Colonic mucosa (tissue), 4 donors: ENCODE measurements at regions not wholly inside any gene's neighbourhood (a gene's known extent, or its start where the extent isn't known, plus 50 kb on each side); places are given as distances from the start of the nearest gene placed in this dataset.
"Not testable (repeated sequence)": the region's sequence is repeated elsewhere in the genome, so short reads cannot be mapped to it uniquely, and the experiment has no call there.

ENCODE experiments used
- DNase-seq: peaks from one replicate; pipeline ENCODE4 v3.0.0-alpha.2; 2020
- H3K27ac ChIP-seq: fragments of 200-600 bp; one replicate; pipeline ENCODE4 v1.8.0; 2021
- H3K27me3 ChIP-seq: fragments of 200-600 bp; one replicate; pipeline ENCODE4 v1.8.0; 2021
- H3K36me3 ChIP-seq: fragments of 200-600 bp; one replicate; pipeline ENCODE4 v1.8.0; 2021
- H3K4me1 ChIP-seq: fragments of 200-600 bp; one replicate; pipeline ENCODE4 v1.8.0; 2021; ENCODE audit warnings: mild to moderate bottlenecking
- H3K4me3 ChIP-seq: fragments of 200-600 bp; one replicate; pipeline ENCODE4 v1.8.0; 2021
- H3K9ac ChIP-seq, 2 donors: one replicate each; pipeline ENCODE4 v1.7.0; 2013; ENCODE audit warnings: control low read depth in 2 of 2, low read depth in 2 of 2, low read length in 2 of 2
- H3K9me3 ChIP-seq: fragments of 200-600 bp; one replicate; pipeline ENCODE4 v1.8.0; 2021
- intact Hi-C: fragments of 100-400 bp; cut with DNase I; formaldehyde crosslinking; loops from one replicate; pipeline ENCODE4 v1.14.1; 2022
- TF ChIP-seq, protein P1 (sequence below): fragments of 200-600 bp; IDR thresholded peaks from one replicate; pipeline ENCODE4 v1.8.0; 2022; ENCODE audit warnings: antibody characterized with exemption, mild to moderate bottlenecking
- donor health status: healthy.
- donor health status: DM: no; HTN: no; CAD: no.
- donor health status: DM: no; HTN: no; CAD: no.

DNA sequence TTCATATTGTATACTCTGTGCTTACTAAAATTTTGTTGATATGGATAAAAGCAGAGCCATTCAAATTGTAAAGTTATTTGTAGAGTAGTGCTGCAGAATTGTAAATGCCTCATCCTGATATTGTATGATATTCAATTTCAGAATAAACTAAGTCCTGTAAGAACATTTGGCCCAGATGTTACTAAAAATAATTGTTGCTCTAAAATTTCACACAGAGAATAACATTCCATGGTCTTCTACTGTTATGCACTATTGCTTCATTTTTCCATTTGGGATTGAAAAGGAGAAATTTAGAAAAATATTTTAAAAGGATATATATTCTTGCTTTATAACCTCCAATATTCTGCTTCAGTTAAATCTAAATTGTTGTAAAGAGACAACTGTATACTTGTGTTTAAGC lies 195.6 kb downstream of the LARP7 start:
- no peaks in the 10 kb centered on the region for H3K9me3 ChIP-seq
- H3K27me3 ChIP-seq, result no peaks in the 10 kb centered on the region
- H3K9ac ChIP-seq, result no peak overlapping the region
- TF ChIP-seq, protein P1, sequence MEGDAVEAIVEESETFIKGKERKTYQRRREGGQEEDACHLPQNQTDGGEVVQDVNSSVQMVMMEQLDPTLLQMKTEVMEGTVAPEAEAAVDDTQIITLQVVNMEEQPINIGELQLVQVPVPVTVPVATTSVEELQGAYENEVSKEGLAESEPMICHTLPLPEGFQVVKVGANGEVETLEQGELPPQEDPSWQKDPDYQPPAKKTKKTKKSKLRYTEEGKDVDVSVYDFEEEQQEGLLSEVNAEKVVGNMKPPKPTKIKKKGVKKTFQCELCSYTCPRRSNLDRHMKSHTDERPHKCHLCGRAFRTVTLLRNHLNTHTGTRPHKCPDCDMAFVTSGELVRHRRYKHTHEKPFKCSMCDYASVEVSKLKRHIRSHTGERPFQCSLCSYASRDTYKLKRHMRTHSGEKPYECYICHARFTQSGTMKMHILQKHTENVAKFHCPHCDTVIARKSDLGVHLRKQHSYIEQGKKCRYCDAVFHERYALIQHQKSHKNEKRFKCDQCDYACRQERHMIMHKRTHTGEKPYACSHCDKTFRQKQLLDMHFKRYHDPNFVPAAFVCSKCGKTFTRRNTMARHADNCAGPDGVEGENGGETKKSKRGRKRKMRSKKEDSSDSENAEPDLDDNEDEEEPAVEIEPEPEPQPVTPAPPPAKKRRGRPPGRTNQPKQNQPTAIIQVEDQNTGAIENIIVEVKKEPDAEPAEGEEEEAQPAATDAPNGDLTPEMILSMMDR, result no peak
- intact Hi-C loops, result no loop called here
- H3K36me3 ChIP-seq, result no peaks in the 10 kb centered on the region
- no peak for DNase-seq
- no peaks in the 10 kb centered on the region for H3K4me1 ChIP-seq
- no peak overlapping the region for H3K27ac ChIP-seq
- H3K4me3 ChIP-seq, result no peak overlapping the region

DNA sequence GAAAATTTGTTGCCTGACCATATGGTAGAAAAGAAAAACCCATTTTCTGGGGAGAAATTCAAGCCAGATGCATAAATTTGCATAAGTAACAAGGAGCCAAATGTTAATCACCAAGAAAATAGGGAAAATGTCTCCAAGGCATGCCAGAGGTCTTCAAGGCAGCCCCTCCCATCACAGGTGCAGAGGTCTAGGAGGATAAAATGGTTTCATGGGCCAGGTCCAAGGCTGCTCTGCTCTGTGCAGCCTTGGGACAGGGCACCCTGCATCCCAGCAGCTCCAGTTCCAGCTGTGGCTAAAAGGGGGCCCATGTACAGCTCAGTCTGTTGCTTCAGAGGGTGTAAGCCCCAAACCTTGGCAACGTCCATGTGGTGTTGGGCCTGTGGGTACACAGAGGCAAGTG lies 200.0 kb downstream of the LARP7 start:
- H3K4me3 ChIP-seq, result no peak overlapping the region
- no peaks in the 10 kb centered on the region for H3K9me3 ChIP-seq
- intact Hi-C loops, result no loop called here
- TF ChIP-seq, protein P1, result no peak
- no peaks in the 10 kb centered on the region for H3K4me1 ChIP-seq
- no peak overlapping the region for H3K9ac ChIP-seq
- DNase-seq, result no peak
- H3K36me3 ChIP-seq, result no peaks in the 10 kb centered on the region
- H3K27me3 ChIP-seq, result no peaks in the 10 kb centered on the region
- no peak overlapping the region for H3K27ac ChIP-seq

DNA sequence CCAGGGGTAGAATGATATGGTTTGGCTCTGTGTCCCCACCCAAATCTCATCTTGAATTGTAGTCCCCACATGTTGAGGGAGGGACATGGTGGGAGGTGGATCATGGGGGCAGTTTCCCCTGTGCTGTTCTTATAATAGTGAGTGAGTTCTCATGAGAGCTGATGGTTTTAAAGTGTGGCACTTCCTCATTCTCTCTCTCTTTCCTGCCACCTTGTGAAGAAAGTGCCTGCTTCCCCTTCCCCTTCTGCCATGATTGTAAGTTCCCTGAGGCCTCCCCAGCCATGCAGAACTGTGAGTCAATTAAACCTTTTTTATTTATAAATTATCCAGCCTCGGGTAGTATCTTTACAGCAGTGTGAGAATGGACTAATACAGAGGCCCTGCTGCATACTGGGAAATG lies 201.1 kb downstream of the LARP7 start:
- H3K27me3 ChIP-seq, H3K36me3 ChIP-seq, H3K9ac ChIP-seq, intact Hi-C loops, H3K4me1 ChIP-seq, H3K9me3 ChIP-seq, H3K27ac ChIP-seq, DNase-seq, H3K4me3 ChIP-seq: not testable (repeated sequence)

DNA sequence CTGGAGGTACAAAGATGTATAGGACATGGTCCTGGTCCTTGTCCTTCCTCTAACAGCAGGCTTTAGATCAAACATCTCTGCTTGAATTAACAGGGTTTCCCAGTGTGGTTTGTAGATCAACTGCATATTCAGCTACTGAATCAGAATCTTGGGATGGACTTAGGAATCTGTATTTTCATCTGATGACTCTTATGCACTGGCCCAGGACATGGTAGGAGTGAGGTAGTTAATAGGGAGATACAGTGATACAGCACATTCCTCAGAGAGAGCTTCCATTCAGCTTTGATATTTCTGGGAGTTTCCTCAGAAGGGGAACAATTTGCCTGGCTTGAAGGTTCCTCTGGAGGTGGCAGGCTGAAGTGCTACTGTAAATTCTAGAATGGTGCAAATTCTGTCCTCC lies 203.1 kb downstream of the LARP7 start:
- no peaks in the 10 kb centered on the region for H3K27me3 ChIP-seq
- no peaks in the 10 kb centered on the region for H3K4me1 ChIP-seq
- H3K4me3 ChIP-seq, result no peak overlapping the region
- no peak for DNase-seq
- intact Hi-C loops, result no loop called here
- no peak overlapping the region for H3K9ac ChIP-seq
- H3K27ac ChIP-seq, result no peak overlapping the region
- TF ChIP-seq, protein P1, result no peak
- H3K9me3 ChIP-seq, result no peaks in the 10 kb centered on the region
- H3K36me3 ChIP-seq, result no peaks in the 10 kb centered on the region

DNA sequence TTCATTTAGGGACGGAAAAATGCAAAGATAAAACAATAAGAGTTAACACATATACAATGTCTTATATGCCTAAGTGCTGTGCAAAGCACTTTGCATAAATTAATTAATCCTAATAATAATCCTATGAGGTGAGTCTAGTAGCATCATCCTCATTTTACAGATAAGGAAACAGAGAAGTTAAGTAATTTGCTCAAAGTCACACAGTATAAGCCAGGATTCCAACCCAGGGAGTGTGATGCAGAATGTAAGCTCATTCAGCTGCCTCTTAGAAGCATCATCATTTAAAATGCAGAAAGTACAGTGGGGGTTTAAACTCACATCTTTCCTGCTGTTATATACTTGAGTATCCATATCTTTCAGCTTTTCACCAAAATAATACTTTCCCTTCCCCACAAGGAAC lies 203.7 kb downstream of the LARP7 start:
- no peak overlapping the region for H3K27ac ChIP-seq

DNA sequence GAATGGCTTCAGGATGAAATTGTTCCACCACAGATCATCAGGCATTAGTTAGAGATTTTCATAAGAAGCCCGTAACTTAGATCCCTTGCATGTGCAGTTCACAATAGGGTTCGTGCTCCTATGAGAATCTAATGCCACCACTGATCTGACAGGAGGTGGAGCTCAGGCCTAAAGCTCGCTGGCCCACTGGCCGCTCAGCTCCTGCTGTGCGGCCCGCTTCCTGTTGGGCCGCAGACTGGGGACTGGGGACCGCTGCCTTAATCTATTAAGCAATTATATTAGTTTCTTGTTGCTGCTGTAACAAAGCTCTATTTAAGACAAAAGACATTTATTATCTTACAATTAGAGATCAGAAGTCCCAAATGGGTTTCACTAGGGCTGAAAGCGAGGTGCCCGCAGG lies 205.6 kb downstream of the LARP7 start:
- no peaks in the 10 kb centered on the region for H3K36me3 ChIP-seq
- TF ChIP-seq, protein P1, result no peak
- H3K27me3 ChIP-seq, result no peaks in the 10 kb centered on the region
- H3K9ac ChIP-seq, result no peak overlapping the region
- intact Hi-C loops, result no loop called here
- DNase-seq, result no peak
- H3K9me3 ChIP-seq, result no peaks in the 10 kb centered on the region
- no peak overlapping the region for H3K4me3 ChIP-seq
- no peak overlapping the region for H3K27ac ChIP-seq
- H3K4me1 ChIP-seq, result no peaks in the 10 kb centered on the region

More for the DNA sequence above, 203.7 kb downstream of the LARP7 start:
- no peak for DNase-seq
- no peaks in the 10 kb centered on the region for H3K36me3 ChIP-seq
- intact Hi-C loops, result no loop called here
- TF ChIP-seq, protein P1, result no peak
- no peak overlapping the region for H3K4me3 ChIP-seq
- H3K9ac ChIP-seq, result no peak overlapping the region
- no peaks in the 10 kb centered on the region for H3K9me3 ChIP-seq
- H3K27me3 ChIP-seq, result no peaks in the 10 kb centered on the region
- H3K4me1 ChIP-seq, result no peaks in the 10 kb centered on the region
